ENCODE measurements at regions not wholly inside any gene's neighbourhood (a gene's known extent, or its start where the extent isn't known, plus 50 kb on each side); places are given as distances from the start of the nearest gene placed in this dataset.
"Not testable (repeated sequence)": the region's sequence is repeated elsewhere in the genome, so short reads cannot be mapped to it uniquely, and the experiment has no call there.

DNA sequence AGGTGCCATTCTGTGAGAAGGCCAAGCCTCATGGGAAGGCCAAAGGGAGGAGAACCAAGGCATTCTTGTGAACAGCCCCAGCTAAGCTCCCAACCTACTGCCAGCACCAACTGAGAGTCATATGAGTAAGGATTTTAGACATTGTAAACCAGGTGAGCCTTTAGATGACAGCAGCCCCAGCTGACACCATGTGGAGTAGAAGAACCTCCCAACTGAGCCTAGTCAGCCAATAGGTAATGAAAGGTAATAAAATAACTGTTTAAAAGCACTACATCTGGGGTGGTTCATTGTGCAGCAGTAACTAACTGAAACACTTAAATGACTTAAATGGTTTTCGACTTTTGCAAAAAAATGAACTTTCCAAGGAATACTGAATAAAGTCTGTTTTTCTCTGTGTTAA is 172.6 kb upstream of the KIF2A start:
- no peak for DNase-seq

GRCh38 chr5:62134811-62135210 is 171.2 kb upstream of the KIF2A start:
- no peak for DNase-seq

DNA sequence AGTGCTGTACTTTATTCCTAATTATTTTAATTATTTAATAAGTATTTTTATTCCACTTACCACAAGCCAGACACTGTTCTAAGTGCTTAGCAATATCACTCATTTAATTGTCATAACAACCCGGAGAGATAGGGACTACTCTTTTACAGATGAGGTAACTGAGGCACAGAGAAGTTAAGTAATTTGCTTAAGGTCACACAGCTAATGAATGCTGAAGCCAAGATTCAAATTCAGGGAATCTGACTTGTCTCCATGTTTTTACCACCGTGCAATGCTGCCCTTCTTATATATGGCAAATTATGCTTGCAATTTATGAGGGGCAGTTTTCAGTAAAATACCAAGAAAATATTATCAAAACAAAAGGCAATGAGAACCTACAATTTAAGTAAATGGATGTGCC is 168.4 kb upstream of the KIF2A start:
- DNase-seq = no peak

DNA sequence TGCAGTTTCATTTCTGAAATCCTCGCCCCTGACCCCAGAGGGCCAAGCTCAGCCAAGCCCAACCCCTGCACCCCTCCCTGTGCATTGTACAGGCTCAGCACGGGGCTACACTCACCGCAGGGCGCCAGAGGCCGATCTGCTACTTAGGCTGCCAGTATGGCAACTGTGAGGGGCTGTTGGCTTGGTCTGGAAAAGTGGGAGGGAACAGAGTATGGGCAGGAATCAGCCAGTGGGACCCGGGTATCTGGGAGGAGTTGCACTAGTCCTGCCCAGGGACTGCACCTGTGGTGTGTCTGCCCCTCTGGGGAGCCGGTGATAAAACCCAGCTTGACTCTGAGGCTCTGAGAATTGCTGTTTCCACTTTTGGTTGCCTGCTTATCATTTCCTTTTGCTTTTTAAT is 167.4 kb upstream of the KIF2A start:
- no peak for DNase-seq

DNA sequence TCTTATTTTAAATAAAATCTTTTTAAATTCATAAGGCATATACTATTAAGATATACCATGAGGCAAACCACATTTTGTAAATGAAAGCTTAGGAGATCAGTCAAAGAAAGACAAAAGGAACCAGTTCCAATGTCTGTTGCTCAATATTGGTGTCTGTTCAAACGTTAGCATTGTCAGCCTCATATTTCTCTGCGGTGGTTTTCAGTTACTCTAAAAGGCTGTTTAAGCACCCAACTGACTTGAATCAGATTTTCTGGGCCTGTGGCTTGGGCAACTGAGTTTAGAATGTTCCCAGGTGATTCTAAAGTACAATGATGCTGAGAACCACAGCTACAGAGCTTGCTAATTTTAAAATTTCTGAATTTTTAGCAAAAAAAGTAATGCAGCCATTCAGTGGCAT is 166.3 kb upstream of the KIF2A start:
- no peak for DNase-seq

DNA sequence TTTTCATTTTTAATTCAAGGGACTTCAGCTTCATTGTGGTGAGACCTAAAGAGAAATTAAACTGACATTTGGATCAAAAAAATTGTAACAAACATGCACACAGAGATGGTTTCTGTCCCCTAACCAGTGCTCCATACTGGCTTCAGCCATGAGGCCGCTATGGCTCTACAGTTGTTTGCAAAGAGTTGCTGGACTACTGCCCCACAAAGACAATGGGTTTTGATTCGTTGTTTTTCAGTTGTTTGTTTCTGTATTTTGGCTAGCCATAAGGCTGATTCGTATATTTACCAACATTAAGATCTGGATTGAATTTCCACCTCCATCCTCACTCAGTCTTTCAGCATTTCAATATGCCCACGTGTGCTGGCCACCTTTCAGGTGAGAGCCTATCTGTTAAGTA is 163.7 kb upstream of the KIF2A start:
- DNase-seq = no peak

- no peak for DNase-seq
Observed at GRCh38 chr5:62143268-62144229, 162.5 kb upstream of the KIF2A start.

DNA sequence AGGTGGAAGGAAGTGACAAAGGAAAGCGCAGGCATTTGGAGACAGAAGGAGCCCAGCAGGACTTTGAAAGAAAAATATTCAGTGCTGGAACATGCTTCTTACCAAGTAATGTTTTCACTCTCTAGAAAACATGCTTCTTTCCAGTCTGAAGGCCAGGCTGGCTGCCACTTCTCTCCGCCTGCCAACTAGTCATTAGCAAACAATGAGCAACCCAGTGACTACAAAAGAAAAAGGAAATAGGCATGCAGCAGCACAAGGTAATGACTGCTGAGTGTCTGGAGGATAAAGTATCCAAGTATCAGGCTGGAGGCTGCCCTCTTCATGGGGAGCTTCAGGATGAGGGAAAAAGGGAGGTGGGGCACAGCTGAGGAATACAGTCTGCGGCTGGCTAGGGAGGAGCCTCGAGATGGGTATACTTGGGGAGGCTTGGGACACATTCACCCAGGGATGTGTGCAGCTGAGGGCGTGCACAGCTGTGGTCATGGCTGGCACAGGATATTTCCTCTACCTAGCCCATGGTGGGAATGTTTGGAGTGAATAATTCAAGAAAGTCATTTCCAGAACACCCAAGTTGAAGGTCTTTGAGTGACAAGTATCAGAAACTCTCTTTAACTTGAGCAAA is 161.5 kb upstream of the KIF2A start:
- DNase-seq = no peak

- no peak for DNase-seq
Observed at GRCh38 chr5:62149879-62150278, 156.1 kb upstream of the KIF2A start.

- DNase-seq = no peak
Observed at GRCh38 chr5:62152394-62153087, 153.5 kb upstream of the KIF2A start.

DNA sequence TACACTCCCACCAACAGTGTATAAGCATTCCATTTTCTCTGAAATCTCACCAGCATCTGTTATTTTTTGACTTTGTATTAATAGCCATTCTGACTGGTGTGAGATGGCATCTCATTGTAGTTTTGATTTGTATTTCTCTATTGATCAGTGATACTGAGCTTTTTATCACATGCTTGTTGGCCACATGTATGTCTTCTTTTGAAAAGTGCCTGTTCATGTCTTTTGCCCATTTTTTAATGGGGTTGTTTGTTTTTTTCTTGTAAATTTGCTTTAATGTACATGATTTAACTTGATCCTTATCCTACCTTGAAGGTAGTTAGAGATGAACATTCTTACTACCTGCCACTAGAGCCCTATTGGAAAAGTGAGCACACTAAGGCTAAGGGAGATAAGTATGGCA is 151.2 kb upstream of the KIF2A start:
- no peak for DNase-seq

DNA sequence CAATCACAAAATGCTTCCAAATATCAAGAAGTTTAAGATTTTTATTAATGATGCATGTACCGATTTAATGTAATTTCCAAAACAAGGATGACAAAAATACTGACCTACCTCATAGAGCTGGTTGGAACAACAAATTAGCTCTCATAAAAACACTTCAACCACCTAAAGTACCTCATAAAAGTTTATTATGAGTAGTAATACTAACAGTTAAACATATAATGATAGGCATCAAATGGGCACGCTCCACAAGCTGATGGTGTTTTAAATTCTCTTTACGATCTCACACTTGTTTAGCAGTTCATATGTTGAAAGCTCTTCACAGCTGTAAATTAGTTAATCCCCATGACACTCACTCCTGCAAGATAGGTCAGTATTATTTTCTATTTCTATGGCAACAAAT is 150.0 kb upstream of the KIF2A start:
- no peak for DNase-seq

DNA sequence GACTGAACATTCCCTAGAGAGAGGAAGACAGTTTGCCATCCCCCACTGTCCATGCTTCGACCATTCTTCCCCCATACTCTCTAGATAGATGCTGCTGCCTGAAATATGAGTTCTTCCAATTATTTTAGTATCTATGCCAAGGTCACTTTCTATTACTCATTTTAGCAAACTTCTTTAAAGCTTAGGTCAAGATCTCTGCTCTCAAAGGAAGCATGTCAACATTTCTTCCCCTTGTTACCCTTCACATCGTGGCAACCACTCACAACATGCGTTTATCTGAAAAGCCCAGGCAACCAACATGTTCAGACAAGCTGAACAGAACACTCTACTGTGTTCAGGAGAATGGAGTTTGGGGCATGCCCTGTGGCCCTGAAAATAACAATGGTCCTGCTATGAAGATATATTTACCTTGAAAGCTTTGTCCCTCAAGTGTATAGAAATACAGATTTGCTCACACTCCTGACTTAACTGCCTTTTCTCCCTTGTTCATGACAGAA is 138.4 kb upstream of the KIF2A start:
- no peak for DNase-seq

- DNase-seq = no peak
Observed at GRCh38 chr5:62168506-62169281, 137.3 kb upstream of the KIF2A start.

DNA sequence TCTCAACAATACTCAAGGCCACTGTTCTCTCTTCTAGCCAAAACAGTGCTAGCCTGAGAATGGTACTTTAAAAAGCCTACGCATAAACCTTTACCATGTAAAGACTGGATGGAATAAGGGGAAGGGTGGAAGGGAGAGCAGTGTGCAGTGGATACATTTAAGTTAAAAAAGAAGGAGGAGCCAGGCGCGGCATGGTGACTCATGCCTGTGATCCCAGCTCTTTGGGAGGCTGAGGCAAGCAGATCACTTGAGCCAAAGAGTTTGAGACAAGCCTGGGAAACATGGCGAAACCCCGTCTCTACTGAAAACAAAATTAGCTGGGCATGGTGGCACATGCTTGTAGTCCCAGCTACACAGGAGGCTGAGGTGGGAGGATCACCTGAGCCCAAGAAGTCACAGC is 127.7 kb upstream of the KIF2A start:
- DNase-seq = no peak

DNA sequence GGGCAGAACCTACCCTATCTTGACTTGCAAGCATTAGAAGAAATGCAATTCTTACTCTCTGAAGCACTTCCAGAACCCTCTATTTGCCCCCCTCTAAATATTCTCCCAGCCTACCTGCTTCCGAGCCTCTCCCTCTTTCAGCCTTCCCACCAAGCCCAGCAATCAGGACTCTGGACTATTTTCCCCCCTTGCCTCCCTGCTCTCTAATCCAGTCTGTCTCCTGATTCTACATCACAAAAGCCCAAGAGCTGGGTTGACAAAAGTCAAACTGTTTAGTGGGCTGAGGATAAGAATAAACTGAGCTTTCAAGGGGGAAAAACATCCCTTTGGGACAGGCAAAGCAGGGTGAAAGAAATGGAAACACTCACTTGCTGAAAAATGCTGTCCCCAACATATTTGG is 123.2 kb upstream of the KIF2A start:
- DNase-seq = no peak

DNA sequence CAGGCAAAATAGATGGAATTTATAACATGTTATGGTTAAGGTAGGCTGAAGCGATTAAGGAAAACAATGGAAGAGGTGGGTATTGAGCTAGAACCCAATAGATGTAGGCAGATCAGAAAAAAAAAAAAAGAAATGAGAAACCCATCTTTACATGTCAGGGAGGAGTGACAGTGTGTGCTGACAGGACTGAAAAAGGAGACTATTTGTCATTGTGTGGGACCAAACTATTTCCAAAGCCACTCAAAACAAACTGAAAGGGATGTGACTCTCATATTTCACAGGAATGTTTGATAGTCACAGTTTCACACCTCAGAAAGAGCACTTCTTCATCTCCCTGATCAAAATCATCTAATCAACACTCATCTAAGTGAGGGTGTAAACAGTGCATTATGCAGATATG is 122.3 kb upstream of the KIF2A start:
- DNase-seq = no peak

GRCh38 chr5:62184444-62184843 is 121.6 kb upstream of the KIF2A start:
- no peak for DNase-seq

GRCh38 chr5:62190173-62190572 is 115.8 kb upstream of the KIF2A start:
- no peak for DNase-seq

GRCh38 chr5:62190931-62191330 is 115.1 kb upstream of the KIF2A start:
- DNase-seq = no peak

- no peak for DNase-seq
Observed at GRCh38 chr5:62192958-62193357, 113.0 kb upstream of the KIF2A start.

DNA sequence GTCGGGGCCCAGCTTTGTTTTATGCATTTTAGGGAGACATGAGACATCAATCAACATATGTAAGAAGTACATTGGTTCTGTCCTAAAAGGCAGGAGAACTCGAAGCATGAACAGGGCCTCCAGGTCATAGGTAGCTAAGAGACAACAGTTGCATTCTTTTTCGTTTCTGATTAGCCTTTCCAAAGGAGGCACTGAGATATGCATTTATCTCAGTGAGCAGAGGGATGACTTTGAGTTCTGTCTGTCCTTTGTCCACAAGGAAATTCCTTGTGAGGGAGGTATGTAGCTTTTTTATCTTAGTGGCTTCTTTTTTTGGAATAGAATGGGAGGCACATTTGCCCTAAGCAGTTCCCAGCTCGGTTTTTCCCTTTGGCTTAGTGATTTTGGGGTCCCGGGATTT is 109.5 kb upstream of the KIF2A start:
- not testable (repeated sequence) for DNase-seq

GRCh38 chr5:62197697-62198096 is 108.3 kb upstream of the KIF2A start:
- no peak for DNase-seq
